NCI-H2029 (cell line): ENCODE measurements at regions not wholly inside any gene's neighbourhood (a gene's known extent, or its start where the extent isn't known, plus 50 kb on each side); places are given as distances from the start of the nearest gene placed in this dataset.
"Not testable (repeated sequence)": the region's sequence is repeated elsewhere in the genome, so short reads cannot be mapped to it uniquely, and the experiment has no call there.

Experiments
- DNase-seq: peaks from one replicate; lab custom pipeline; 2025; lab: John Stamatoyannopoulos, UW

GRCh38 chr7:106344211-106344610 is 59.4 kb upstream of the NAMPT start:
- DNase-seq: no peak

- not testable (repeated sequence) for DNase-seq
Measured at GRCh38 chr7:106342049-106342448, 57.3 kb upstream of the NAMPT start.

- DNase-seq: not testable (repeated sequence)
Measured at GRCh38 chr7:106340247-106340596, 55.4 kb upstream of the NAMPT start.

GRCh38 chr7:106339513-106340246 is 54.9 kb upstream of the NAMPT start:
- no peak for DNase-seq

GRCh38 chr7:106337754-106338153 is 53.0 kb upstream of the NAMPT start:
- no peak for DNase-seq

GRCh38 chr7:106335814-106336213 is 51.0 kb upstream of the NAMPT start:
- no peak for DNase-seq
